ENCODE measurements at regions not wholly inside any gene's neighbourhood (a gene's known extent, or its start where the extent isn't known, plus 50 kb on each side); places are given as distances from the start of the nearest gene placed in this dataset.

GRCh38 chr1:66446261-66447001 lies 87.5 kb upstream of the SGIP1 start:
- Histone ChIP-seq H3K4me1 (ENCODE audit: control insufficient read depth, insufficient read depth, low read length) (no peaks in the 10 kb centered on the region), H3K36me3 (ENCODE audit: control insufficient read depth in 2 of 2, insufficient read depth in 1 of 2, low read length in 2 of 2) (no peaks in the 10 kb centered on the region), H3K27ac (ENCODE audit: extremely low read depth, low read depth, low read length) (no peak overlapping the region), H3K4me3 (ENCODE audit: low read depth, low read length) (no peak overlapping the region), H3K9me3 (ENCODE audit: control insufficient read depth, insufficient read depth, low read depth, low read length) (no peaks in the 10 kb centered on the region)
- POLR2A ChIA-PET = interaction anchor here (0.6 kb wide), 1 partner anchor 633 kb away, joined by 6 read pairs; no protein-coding TSS in a partner anchor
- 0 out of 2 replicates have a peak, but pooled peaks have one; percentile 36 for TF ChIP-seq PRDM1 (tag by site-specific recombination; IDR thresholded peaks at IDR 0.05)
- TF ChIP-seq ZNF311 (tag by site-specific recombination; IDR thresholded peaks at IDR 0.05; ENCODE audit: borderline replicate concordance) = no peak
- TF ChIP-seq ZNF660 (tag by site-specific recombination; IDR thresholded peaks at IDR 0.05) = 0 out of 2 replicates have a peak, but pooled peaks have one; percentile 67
- TF ChIP-seq ZNF37A (tag by site-specific recombination; IDR thresholded peaks at IDR 0.05) = no peak
- TF ChIP-seq YY1 (tag by site-specific recombination; IDR thresholded peaks at IDR 0.05) = peak; percentile 48; the same call in 1 of the 2 replicates
- 0 out of 2 replicates have a peak, but pooled peaks have one; percentile 33 for TF ChIP-seq ZBTB17 (tag by site-specific recombination; IDR thresholded peaks at IDR 0.05)
- 0 out of 2 replicates have a peak, but pooled peaks have one; percentile 24 for TF ChIP-seq ZNF362 (tag by site-specific recombination; IDR thresholded peaks at IDR 0.05)
- peak; percentile 93 for TF ChIP-seq ZNF654 (tag by site-specific recombination; IDR thresholded peaks at IDR 0.05; ENCODE audit: low read depth)
- no peak for TF ChIP-seq ZNF148 (tag by site-specific recombination; IDR thresholded peaks at IDR 0.05; ENCODE audit: borderline replicate concordance)
- no peak for TF ChIP-seq TRIM28 (IDR thresholded peaks at IDR 0.05; ENCODE audit: borderline replicate concordance, low read length)
- TF ChIP-seq CTCF (tag by site-specific recombination; IDR thresholded peaks at IDR 0.05) = peak; percentile 81
- CTCF ChIA-PET = interaction anchor here (0.6 to 6.7 kb wide), 58 partner anchors 10 to 1042 kb away, joined by 3 to 127 read pairs (median 4); no protein-coding TSS in a partner anchor

- H3K4me3 ChIP-seq (ENCODE audit: low read depth, low read length) = no peak overlapping the region
- H3K9me3 ChIP-seq (ENCODE audit: control insufficient read depth, insufficient read depth, low read depth, low read length) = no peaks in the 10 kb centered on the region
- no peaks in the 10 kb centered on the region for H3K36me3 ChIP-seq (ENCODE audit: control insufficient read depth in 2 of 2, insufficient read depth in 1 of 2, low read length in 2 of 2)
- ChIA-PET CTCF (interaction anchor here (0.6 to 3.0 kb wide), 12 partner anchors 13 to 276 kb away, joined by 3 to 21 read pairs (median 4); no protein-coding TSS in a partner anchor), POLR2A (no interaction called here)
- TF ChIP-seq SP7 (tag by site-specific recombination; IDR thresholded peaks at IDR 0.05) (peak; percentile 96), ZNF623 (tag by site-specific recombination; IDR thresholded peaks at IDR 0.05) (no peak), ZNF184 (tag by site-specific recombination; IDR thresholded peaks at IDR 0.05) (no peak), ZNF112 (tag by site-specific recombination; IDR thresholded peaks at IDR 0.05) (no peak)
- no peak overlapping the region for H3K27ac ChIP-seq (ENCODE audit: extremely low read depth, low read depth, low read length)
- H3K4me1 ChIP-seq (ENCODE audit: control insufficient read depth, insufficient read depth, low read length) = no peaks in the 10 kb centered on the region
Observed at GRCh38 chr1:66450043-66450514, 83.9 kb upstream of the SGIP1 start.

GRCh38 chr1:66450847-66451246 lies 83.1 kb upstream of the SGIP1 start:
- no peaks in the 10 kb centered on the region for H3K9me3 ChIP-seq (ENCODE audit: control insufficient read depth, insufficient read depth, low read depth, low read length)
- no peaks in the 10 kb centered on the region for H3K36me3 ChIP-seq (ENCODE audit: control insufficient read depth in 2 of 2, insufficient read depth in 1 of 2, low read length in 2 of 2)
- H3K4me1 ChIP-seq (ENCODE audit: control insufficient read depth, insufficient read depth, low read length) = no peaks in the 10 kb centered on the region
- H3K4me3 ChIP-seq (ENCODE audit: low read depth, low read length) = no peak overlapping the region
- CTCF ChIA-PET = interaction anchor here (0.7 to 3.0 kb wide), 8 partner anchors 13 to 275 kb away, joined by 3 to 21 read pairs (median 8); no protein-coding TSS in a partner anchor
- H3K27ac ChIP-seq (ENCODE audit: extremely low read depth, low read depth, low read length) = no peak overlapping the region
- POLR2A ChIA-PET = no interaction called here
- TF ChIP-seq ZNF529 (tag by site-specific recombination; IDR thresholded peaks at IDR 0.05; ENCODE audit: insufficient replicate concordance) (no peak), ZNF704 (tag by site-specific recombination; IDR thresholded peaks at IDR 0.05) (no peak), ZNF518A (tag by site-specific recombination; conservative IDR thresholded peaks at IDR 0.05; ENCODE audit: low read depth) (no peak), ZNF623 (tag by site-specific recombination; IDR thresholded peaks at IDR 0.05) (no peak)
